Mucosa of descending colon (tissue), 3 donors: ENCODE measurements at regions not wholly inside any gene's neighbourhood (a gene's known extent, or its start where the extent isn't known, plus 50 kb on each side); places are given as distances from the start of the nearest gene placed in this dataset.

Experiments used
- ATAC-seq: fragments of 200-7000 bp; cut with Tn5 transposase; one replicate; pipeline ENCODE4 v1.9.1; 2020; ENCODE audit warnings: mild to moderate bottlenecking, moderate library complexity
- DNase-seq, 3 donors: peaks; one replicate each; pipeline ENCODE4 v3.0.0-alpha.2; 2020
- H3K36me3 ChIP-seq: fragments of 200-600 bp; one replicate; pipeline ENCODE4 v1.8.0; 2021; ENCODE audit warnings: low read depth, mild to moderate bottlenecking
- H3K4me1 ChIP-seq: fragments of 200-600 bp; one replicate; pipeline ENCODE4 v1.8.0; 2021; ENCODE audit warnings: low read depth, mild to moderate bottlenecking
- H3K4me3 ChIP-seq: fragments of 200-600 bp; one replicate; pipeline ENCODE4 v1.8.0; 2021; ENCODE audit warnings: mild to moderate bottlenecking
- H3K9me3 ChIP-seq: fragments of 200-600 bp; one replicate; pipeline ENCODE4 v1.8.0; 2021; ENCODE audit warnings: mild to moderate bottlenecking
- intact Hi-C, 2 donors: fragments of 100-400 bp; cut with DNase I in 1 of 2; cut with micrococcal nuclease in 1 of 2; formaldehyde crosslinking; loops; one replicate each; pipeline versions ENCODE4 v1.11.0 to v1.11.1; 2022; cut with DNase I, micrococcal nuclease
- TF ChIP-seq, protein P1 (sequence below): fragments of 200-600 bp; IDR thresholded peaks from one replicate; pipeline ENCODE4 v1.8.0; 2022; ENCODE audit warnings: antibody characterized with exemption, mild to moderate bottlenecking
- donor health status: DM: no; HTN: no; CAD: no; lungs with moderate emphysema.
- donor health status: DM: no; HTN: no; CAD: no.
- donor health status: DM: no; HTN: yes; CAD: no.

DNA sequence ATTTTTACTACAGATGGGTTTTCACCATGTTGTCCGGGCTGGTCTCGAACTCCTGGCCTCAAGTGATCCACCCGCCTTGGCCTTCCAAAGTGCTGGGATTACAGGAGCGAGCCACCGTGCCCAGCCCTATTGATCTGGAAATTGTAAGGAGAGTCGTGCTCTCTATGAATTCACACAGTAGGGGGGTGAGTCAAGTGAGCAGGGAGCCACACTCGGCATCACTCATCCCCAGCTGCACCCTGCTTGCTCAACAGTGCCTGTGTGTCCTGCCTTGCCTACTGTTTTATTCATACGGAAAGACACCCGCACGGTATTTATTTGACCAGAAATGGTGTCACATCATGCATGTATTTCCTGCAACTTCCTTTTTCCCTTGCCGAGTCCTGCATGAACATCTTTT is 157.2 kb upstream of the FOXF1 start:
- ATAC-seq = no peak
- Histone ChIP-seq H3K4me3 (no peak overlapping the region), H3K9me3 (no peaks in the 10 kb centered on the region), H3K36me3 (no peaks in the 10 kb centered on the region), H3K4me1 (no peaks in the 10 kb centered on the region)
- intact Hi-C loops = no loop called here
- TF ChIP-seq, protein P1, sequence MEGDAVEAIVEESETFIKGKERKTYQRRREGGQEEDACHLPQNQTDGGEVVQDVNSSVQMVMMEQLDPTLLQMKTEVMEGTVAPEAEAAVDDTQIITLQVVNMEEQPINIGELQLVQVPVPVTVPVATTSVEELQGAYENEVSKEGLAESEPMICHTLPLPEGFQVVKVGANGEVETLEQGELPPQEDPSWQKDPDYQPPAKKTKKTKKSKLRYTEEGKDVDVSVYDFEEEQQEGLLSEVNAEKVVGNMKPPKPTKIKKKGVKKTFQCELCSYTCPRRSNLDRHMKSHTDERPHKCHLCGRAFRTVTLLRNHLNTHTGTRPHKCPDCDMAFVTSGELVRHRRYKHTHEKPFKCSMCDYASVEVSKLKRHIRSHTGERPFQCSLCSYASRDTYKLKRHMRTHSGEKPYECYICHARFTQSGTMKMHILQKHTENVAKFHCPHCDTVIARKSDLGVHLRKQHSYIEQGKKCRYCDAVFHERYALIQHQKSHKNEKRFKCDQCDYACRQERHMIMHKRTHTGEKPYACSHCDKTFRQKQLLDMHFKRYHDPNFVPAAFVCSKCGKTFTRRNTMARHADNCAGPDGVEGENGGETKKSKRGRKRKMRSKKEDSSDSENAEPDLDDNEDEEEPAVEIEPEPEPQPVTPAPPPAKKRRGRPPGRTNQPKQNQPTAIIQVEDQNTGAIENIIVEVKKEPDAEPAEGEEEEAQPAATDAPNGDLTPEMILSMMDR = no peak
- DNase-seq = no peak

DNA sequence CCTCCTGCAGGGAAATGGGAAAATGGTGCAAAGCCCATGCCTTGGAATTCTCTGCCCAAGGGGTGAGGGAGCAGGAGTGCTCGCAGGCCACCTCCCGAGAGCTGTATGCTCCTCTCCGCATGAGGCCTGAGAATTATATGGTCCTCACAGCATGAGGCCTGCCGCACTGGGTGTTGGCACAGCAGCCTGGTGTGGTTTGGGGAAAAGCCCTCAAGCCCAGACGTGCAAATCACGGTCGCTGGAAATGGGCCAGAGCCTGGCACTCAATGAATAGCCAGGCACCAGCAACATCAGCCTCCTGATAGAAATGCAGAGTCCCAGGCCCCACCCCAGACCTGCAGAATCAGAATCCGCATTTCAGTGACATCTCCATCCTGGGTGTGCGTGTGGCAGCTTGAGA is 156.4 kb upstream of the FOXF1 start:
- no peak for DNase-seq
- no peak for ATAC-seq
- Histone ChIP-seq H3K4me3 (no peak overlapping the region), H3K9me3 (no peaks in the 10 kb centered on the region), H3K36me3 (no peaks in the 10 kb centered on the region), H3K4me1 (no peaks in the 10 kb centered on the region)
- TF ChIP-seq, protein P1 = no peak
- intact Hi-C loops = no loop called here

DNA sequence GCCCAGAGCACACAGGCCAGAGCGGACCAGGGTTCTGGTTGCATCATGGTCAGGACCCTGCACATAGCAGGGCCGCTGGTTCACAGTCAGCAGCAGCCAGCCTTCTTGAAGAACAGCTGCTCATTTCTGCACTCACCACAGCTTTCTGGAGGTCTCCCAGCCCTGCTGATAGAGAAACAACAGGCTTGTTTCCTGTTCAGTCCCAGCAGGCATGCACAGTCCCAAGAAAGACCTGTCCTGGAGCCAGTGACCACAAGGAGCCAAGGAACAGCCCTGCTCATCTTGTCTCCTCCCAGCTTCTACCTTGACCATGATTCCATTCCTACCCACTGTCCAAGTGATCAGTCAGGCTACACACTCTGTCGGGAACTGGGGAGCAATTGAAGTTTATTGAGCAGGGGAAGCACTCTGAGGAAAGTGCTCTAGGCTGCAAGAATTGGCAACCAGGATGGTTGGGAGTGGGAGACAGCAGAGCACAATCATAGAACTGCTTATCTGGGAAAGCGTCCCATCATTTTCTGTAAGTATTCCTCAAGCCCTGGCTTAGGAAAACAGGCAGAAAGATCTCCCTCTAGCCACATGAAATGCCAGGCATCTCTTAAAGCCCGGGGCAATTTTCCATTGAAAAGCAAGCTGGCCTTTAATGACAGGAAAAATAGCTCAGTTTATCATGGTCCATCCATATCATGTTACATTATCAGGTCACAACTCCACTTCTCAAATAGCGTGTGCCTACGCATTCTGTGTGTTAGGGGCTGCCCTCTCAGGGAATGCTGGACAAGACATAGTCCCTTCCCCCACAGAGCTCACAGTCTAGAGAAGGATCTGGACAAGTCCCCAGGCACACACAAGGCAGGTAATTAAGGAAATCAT is 155.4 kb upstream of the FOXF1 start:
- TF ChIP-seq, protein P1 = no peak
- peak; percentile 17 for ATAC-seq
- Histone ChIP-seq H3K36me3 (no peaks in the 10 kb centered on the region), H3K4me1 (no peaks in the 10 kb centered on the region), H3K4me3 (no peak overlapping the region), H3K9me3 (no peaks in the 10 kb centered on the region)
- intact Hi-C loops = no loop called here
- DNase-seq = peak in 1 of 3 donors; percentile 21

GRCh38 chr16:86355531-86355930 is 154.8 kb upstream of the FOXF1 start:
- DNase-seq (no peak), ATAC-seq (no peak)
- intact Hi-C loops = no loop called here
- no peaks in the 10 kb centered on the region for H3K9me3 ChIP-seq
- H3K4me3 ChIP-seq = no peak overlapping the region
- TF ChIP-seq, protein P1 = no peak
- no peaks in the 10 kb centered on the region for H3K4me1 ChIP-seq
- H3K36me3 ChIP-seq = no peaks in the 10 kb centered on the region

DNA sequence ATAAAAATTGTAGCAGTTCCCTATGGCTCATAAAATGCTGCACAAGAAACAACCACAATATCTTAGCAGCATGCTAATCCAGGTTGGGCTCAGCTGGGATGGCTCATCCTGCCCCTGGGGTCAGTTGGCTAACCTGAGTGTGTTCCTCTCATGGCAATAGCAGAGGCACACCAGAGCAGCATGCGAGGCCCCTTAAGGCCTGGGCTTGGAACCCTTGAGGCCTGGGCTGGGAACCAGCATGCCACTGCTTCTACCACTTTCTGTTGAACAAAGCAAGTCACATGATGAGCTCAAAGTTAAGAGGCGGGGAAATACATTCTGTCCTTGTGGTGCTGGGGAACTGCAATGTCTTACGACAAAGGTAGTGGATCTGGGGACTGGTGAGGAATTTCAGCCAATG is 154.4 kb upstream of the FOXF1 start:
- ATAC-seq = no peak
- DNase-seq = no peak
- Histone ChIP-seq H3K9me3 (no peaks in the 10 kb centered on the region), H3K4me1 (no peaks in the 10 kb centered on the region), H3K4me3 (no peak overlapping the region), H3K36me3 (no peaks in the 10 kb centered on the region)
- intact Hi-C loops = no loop called here
- TF ChIP-seq, protein P1 = no peak
